ENCODE measurements at regions not wholly inside any gene's neighbourhood (a gene's known extent, or its start where the extent isn't known, plus 50 kb on each side); places are given as distances from the start of the nearest gene placed in this dataset.
"Not testable (repeated sequence)": the region's sequence is repeated elsewhere in the genome, so short reads cannot be mapped to it uniquely, and the experiment has no call there.

- Histone ChIP-seq H3K27ac (ENCODE audit: low read depth, low read length) (no peak overlapping the region), H3K4me3 (ENCODE audit: low read depth, low read length) (no peak overlapping the region), H3K4me1 (ENCODE audit: control insufficient read depth, insufficient read depth, low read length) (peaks cover 18% of the 10 kb centered on the region), H3K9ac (ENCODE audit: low read length) (no peak overlapping the region), H3K9me3 (ENCODE audit: control insufficient read depth, insufficient read depth, low read depth, low read length) (no peaks in the 10 kb centered on the region), H3K36me3 (ENCODE audit: control insufficient read depth, insufficient read depth, low read length) (no peaks in the 10 kb centered on the region), H3K27me3 (ENCODE audit: control insufficient read depth, insufficient read depth, low read length) (no peaks in the 10 kb centered on the region)
Measured at GRCh38 chr2:62334009-62334408, 138.1 kb downstream of the B3GNT2 start.

GRCh38 chr2:62330959-62331358, 135.0 kb downstream of the B3GNT2 start:
- Histone ChIP-seq H3K4me1 (ENCODE audit: control insufficient read depth, insufficient read depth, low read length) (peaks cover 20% of the 10 kb centered on the region), H3K36me3 (ENCODE audit: control insufficient read depth, insufficient read depth, low read length) (0 out of 2 replicates have a peak, but pooled peaks cover 1% of the 10 kb centered on the region), H3K9ac (ENCODE audit: low read length) (no peak overlapping the region), H3K9me3 (ENCODE audit: control insufficient read depth, insufficient read depth, low read depth, low read length) (peaks cover 17% of the 10 kb centered on the region), H3K27ac (ENCODE audit: low read depth, low read length) (no peak overlapping the region), H3K27me3 (ENCODE audit: control insufficient read depth, insufficient read depth, low read length) (no peaks in the 10 kb centered on the region), H3K4me3 (ENCODE audit: low read depth, low read length) (no peak overlapping the region)

GRCh38 chr2:62329797-62330196, 133.9 kb downstream of the B3GNT2 start:
- Histone ChIP-seq H3K9ac (ENCODE audit: low read length) (no peak overlapping the region), H3K36me3 (ENCODE audit: control insufficient read depth, insufficient read depth, low read length) (0 out of 2 replicates have a peak, but pooled peaks cover 2% of the 10 kb centered on the region), H3K4me1 (ENCODE audit: control insufficient read depth, insufficient read depth, low read length) (peaks cover 18% of the 10 kb centered on the region), H3K4me3 (ENCODE audit: low read depth, low read length) (no peak overlapping the region), H3K27me3 (ENCODE audit: control insufficient read depth, insufficient read depth, low read length) (no peaks in the 10 kb centered on the region), H3K9me3 (ENCODE audit: control insufficient read depth, insufficient read depth, low read depth, low read length) (peaks cover 28% of the 10 kb centered on the region), H3K27ac (ENCODE audit: low read depth, low read length) (no peak overlapping the region)

- 0 out of 2 replicates have a peak, but pooled peaks cover 2% of the 10 kb centered on the region for H3K36me3 ChIP-seq (ENCODE audit: control insufficient read depth, insufficient read depth, low read length)
- H3K27me3 ChIP-seq (ENCODE audit: control insufficient read depth, insufficient read depth, low read length) = no peaks in the 10 kb centered on the region
- H3K4me1 ChIP-seq (ENCODE audit: control insufficient read depth, insufficient read depth, low read length) = peaks cover 17% of the 10 kb centered on the region
- H3K4me3 ChIP-seq (ENCODE audit: low read depth, low read length) = no peak overlapping the region; the same call in 1 of the 2 replicates
- no peak overlapping the region for H3K9ac ChIP-seq (ENCODE audit: low read length)
- peaks cover 35% of the 10 kb centered on the region for H3K9me3 ChIP-seq (ENCODE audit: control insufficient read depth, insufficient read depth, low read depth, low read length)
- H3K27ac ChIP-seq (ENCODE audit: low read depth, low read length) = peak overlapping the region; percentile 45; the same call in 1 of the 2 replicates
Measured at GRCh38 chr2:62326735-62327134, 130.8 kb downstream of the B3GNT2 start.

GRCh38 chr2:62325398-62325797, 129.5 kb downstream of the B3GNT2 start:
- H3K27ac ChIP-seq (ENCODE audit: low read depth, low read length) = no peak overlapping the region
- 0 out of 2 replicates have a peak, but pooled peaks cover 2% of the 10 kb centered on the region for H3K36me3 ChIP-seq (ENCODE audit: control insufficient read depth, insufficient read depth, low read length)
- H3K4me3 ChIP-seq (ENCODE audit: low read depth, low read length) = no peak overlapping the region
- no peaks in the 10 kb centered on the region for H3K27me3 ChIP-seq (ENCODE audit: control insufficient read depth, insufficient read depth, low read length)
- no peak overlapping the region for H3K9ac ChIP-seq (ENCODE audit: low read length)
- H3K4me1 ChIP-seq (ENCODE audit: control insufficient read depth, insufficient read depth, low read length) = peaks cover 30% of the 10 kb centered on the region
- peaks cover 35% of the 10 kb centered on the region for H3K9me3 ChIP-seq (ENCODE audit: control insufficient read depth, insufficient read depth, low read depth, low read length)

- no peak overlapping the region for H3K4me3 ChIP-seq (ENCODE audit: low read depth, low read length)
- H3K27me3 ChIP-seq (ENCODE audit: control insufficient read depth, insufficient read depth, low read length) = no peaks in the 10 kb centered on the region
- H3K36me3 ChIP-seq (ENCODE audit: control insufficient read depth, insufficient read depth, low read length) = 0 out of 2 replicates have a peak, but pooled peaks cover 2% of the 10 kb centered on the region
- H3K9me3 ChIP-seq (ENCODE audit: control insufficient read depth, insufficient read depth, low read depth, low read length) = peaks cover 20% of the 10 kb centered on the region
- H3K4me1 ChIP-seq (ENCODE audit: control insufficient read depth, insufficient read depth, low read length) = peaks cover 23% of the 10 kb centered on the region
- H3K27ac ChIP-seq (ENCODE audit: low read depth, low read length) = no peak overlapping the region
- no peak overlapping the region for H3K9ac ChIP-seq (ENCODE audit: low read length)
Measured at GRCh38 chr2:62321380-62322289, 125.7 kb downstream of the B3GNT2 start.

GRCh38 chr2:62320657-62321357, 124.9 kb downstream of the B3GNT2 start:
- peaks cover 23% of the 10 kb centered on the region for H3K4me1 ChIP-seq (ENCODE audit: control insufficient read depth, insufficient read depth, low read length)
- H3K4me3 ChIP-seq (ENCODE audit: low read depth, low read length) = no peak overlapping the region
- peaks cover 16% of the 10 kb centered on the region for H3K9me3 ChIP-seq (ENCODE audit: control insufficient read depth, insufficient read depth, low read depth, low read length)
- H3K27me3 ChIP-seq (ENCODE audit: control insufficient read depth, insufficient read depth, low read length) = no peaks in the 10 kb centered on the region
- no peak overlapping the region for H3K27ac ChIP-seq (ENCODE audit: low read depth, low read length)
- H3K9ac ChIP-seq (ENCODE audit: low read length) = no peak overlapping the region
- H3K36me3 ChIP-seq (ENCODE audit: control insufficient read depth, insufficient read depth, low read length) = no peaks in the 10 kb centered on the region

GRCh38 chr2:62320137-62320536, 124.2 kb downstream of the B3GNT2 start:
- not testable (repeated sequence) for H3K9ac ChIP-seq (ENCODE audit: low read length); H3K36me3 ChIP-seq (ENCODE audit: control insufficient read depth, insufficient read depth, low read length); H3K9me3 ChIP-seq (ENCODE audit: control insufficient read depth, insufficient read depth, low read depth, low read length); H3K27ac ChIP-seq (ENCODE audit: low read depth, low read length); H3K4me3 ChIP-seq (ENCODE audit: low read depth, low read length); H3K27me3 ChIP-seq (ENCODE audit: control insufficient read depth, insufficient read depth, low read length)
- peaks cover 23% of the 10 kb centered on the region for H3K4me1 ChIP-seq (ENCODE audit: control insufficient read depth, insufficient read depth, low read length)

- Histone ChIP-seq H3K4me1 (ENCODE audit: control insufficient read depth, insufficient read depth, low read length) (peaks cover 23% of the 10 kb centered on the region), H3K27me3 (ENCODE audit: control insufficient read depth, insufficient read depth, low read length) (no peaks in the 10 kb centered on the region), H3K36me3 (ENCODE audit: control insufficient read depth, insufficient read depth, low read length) (no peaks in the 10 kb centered on the region), H3K9ac (ENCODE audit: low read length) (no peak overlapping the region), H3K9me3 (ENCODE audit: control insufficient read depth, insufficient read depth, low read depth, low read length) (no peaks in the 10 kb centered on the region; the same call in 1 of the 2 replicates), H3K27ac (ENCODE audit: low read depth, low read length) (no peak overlapping the region), H3K4me3 (ENCODE audit: low read depth, low read length) (no peak overlapping the region)
Measured at GRCh38 chr2:62319070-62319469, 123.2 kb downstream of the B3GNT2 start.

- no peaks in the 10 kb centered on the region for H3K9me3 ChIP-seq (ENCODE audit: control insufficient read depth, insufficient read depth, low read depth, low read length)
- H3K27me3 ChIP-seq (ENCODE audit: control insufficient read depth, insufficient read depth, low read length) = no peaks in the 10 kb centered on the region
- no peaks in the 10 kb centered on the region for H3K36me3 ChIP-seq (ENCODE audit: control insufficient read depth, insufficient read depth, low read length)
Measured at GRCh38 chr2:62315476-62315875, 119.6 kb downstream of the B3GNT2 start.

GRCh38 chr2:62314291-62314690, 118.4 kb downstream of the B3GNT2 start:
- H3K36me3 ChIP-seq (ENCODE audit: control insufficient read depth, insufficient read depth, low read length) = no peaks in the 10 kb centered on the region
- no peak overlapping the region for H3K27ac ChIP-seq (ENCODE audit: low read depth, low read length)
- H3K4me1 ChIP-seq (ENCODE audit: control insufficient read depth, insufficient read depth, low read length) = peaks cover 17% of the 10 kb centered on the region
- H3K9me3 ChIP-seq (ENCODE audit: control insufficient read depth, insufficient read depth, low read depth, low read length) = no peaks in the 10 kb centered on the region
- no peaks in the 10 kb centered on the region for H3K27me3 ChIP-seq (ENCODE audit: control insufficient read depth, insufficient read depth, low read length)
- H3K9ac ChIP-seq (ENCODE audit: low read length) = no peak overlapping the region
- H3K4me3 ChIP-seq (ENCODE audit: low read depth, low read length) = no peak overlapping the region

More at GRCh38 chr2:62315476-62315875, 119.6 kb downstream of the B3GNT2 start:
- no peak overlapping the region for H3K4me3 ChIP-seq (ENCODE audit: low read depth, low read length)
- no peak overlapping the region for H3K27ac ChIP-seq (ENCODE audit: low read depth, low read length)
- H3K9ac ChIP-seq (ENCODE audit: low read length) = no peak overlapping the region
- peaks cover 7% of the 10 kb centered on the region for H3K4me1 ChIP-seq (ENCODE audit: control insufficient read depth, insufficient read depth, low read length)

All from HUES6 (cell line).